Fibroblast of upper back skin (primary cell): ENCODE measurements at regions not wholly inside any gene's neighbourhood (a gene's known extent, or its start where the extent isn't known, plus 50 kb on each side); places are given as distances from the start of the nearest gene placed in this dataset.
"Not testable (repeated sequence)": the region's sequence is repeated elsewhere in the genome, so short reads cannot be mapped to it uniquely, and the experiment has no call there.

ENCODE experiments used
- DNase-seq: peaks from one replicate; pipeline ENCODE4 v3.0.0-alpha.2; 2013

DNA sequence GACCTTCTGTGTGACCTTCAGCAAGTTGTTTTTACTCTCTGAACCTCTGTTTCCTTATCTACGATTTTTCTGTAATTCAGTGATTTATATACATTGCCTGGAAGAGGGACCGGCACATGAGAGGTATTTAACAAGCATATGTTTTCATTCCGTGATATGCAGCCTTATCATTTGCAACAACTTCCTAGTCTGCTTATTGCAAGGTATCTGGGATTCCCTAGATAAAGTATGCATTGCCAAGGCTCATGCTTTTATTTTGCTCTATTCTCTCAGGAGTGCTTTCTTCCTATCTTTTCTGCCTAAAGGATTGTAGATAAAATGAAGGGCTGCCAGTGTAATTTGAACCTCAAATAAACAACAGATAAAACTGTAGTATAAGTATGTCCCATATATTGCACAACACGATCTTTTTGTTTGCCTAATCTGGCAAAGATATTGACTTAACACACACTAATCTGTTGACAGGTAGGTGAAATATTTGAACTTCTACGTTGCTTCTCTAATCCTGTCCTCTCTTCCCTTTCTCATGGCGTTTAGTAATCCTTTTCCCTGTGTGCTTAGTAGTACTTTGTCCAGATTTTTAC, 377.2 kb upstream of the TNC start:
- DNase-seq = no peak

DNA sequence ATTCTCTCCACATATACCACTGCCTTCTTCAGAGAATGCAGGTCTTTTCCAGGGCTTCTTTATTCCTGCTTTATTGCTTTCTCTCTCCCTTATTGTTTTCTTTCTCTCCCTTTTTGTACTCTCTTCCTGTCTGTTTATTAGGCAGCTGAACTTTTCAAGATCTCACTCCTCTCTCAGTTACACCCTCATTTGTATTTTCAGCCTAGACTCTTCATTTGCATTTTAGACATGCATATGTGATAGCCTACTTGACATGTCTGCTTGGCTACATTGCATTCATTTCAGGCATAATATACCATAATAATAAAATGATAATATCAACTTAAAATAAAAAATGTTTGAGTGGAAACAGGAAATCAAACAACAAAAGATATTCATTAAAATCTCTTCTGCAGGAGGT, 377.9 kb upstream of the TNC start:
- no peak for DNase-seq

DNA sequence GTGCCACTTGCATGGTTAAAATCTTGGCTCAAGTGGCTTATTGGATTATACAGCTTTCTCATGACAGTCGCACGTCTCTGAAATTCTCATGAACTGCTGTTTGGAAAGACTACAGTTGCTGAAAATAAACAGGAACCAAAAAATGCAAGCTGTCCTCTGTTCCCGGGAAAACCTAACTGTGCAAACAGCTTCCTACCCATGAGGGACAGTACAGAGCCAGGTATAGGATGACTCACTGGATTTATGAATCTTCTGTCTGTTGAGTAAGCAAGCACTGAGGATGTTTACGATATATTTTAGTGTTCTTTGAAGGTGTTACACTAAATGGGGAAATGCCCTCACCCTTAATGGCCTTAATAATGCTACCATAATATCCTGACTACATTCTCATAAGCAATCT, 380.3 kb upstream of the TNC start:
- DNase-seq = no peak

DNA sequence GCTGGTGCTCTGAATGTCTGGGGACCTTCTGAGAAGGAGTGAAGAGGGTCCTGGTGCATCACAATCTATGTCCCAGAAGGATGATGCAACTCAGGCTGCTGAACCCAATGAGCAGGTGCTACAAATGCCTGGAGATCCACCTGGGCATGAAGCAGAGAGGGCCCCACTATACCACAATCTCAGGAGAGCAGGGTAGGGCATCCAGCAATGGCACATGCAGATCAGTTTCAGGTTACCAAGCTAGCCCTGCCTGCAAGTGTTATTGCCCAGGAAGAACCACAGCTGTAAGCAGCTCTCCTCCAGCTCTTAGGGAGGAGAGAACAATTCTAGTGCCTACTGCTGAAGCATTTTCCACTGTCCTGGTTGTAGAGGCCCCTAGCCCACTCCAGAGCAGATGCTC, 389.2 kb upstream of the TNC start:
- no peak for DNase-seq

DNA sequence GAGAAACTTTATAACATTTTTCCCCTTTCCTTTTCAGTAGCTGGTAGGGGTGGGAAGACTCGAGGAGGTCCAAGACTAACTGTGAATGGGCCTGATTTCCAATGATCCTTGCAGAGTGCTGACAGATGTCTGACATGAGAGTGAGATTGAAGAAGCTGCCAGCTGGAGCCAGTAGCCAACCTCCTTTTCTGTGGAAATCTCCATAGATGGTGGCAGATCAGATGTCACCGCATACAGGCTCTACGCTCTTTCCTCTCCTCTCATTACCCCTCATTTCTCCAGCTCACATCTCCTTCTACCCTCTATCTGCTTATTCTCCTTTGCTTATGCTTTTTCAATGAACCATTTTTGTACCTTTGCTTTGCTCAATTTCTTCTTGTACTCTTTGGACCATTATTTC, 395.2 kb upstream of the TNC start:
- no peak for DNase-seq

DNA sequence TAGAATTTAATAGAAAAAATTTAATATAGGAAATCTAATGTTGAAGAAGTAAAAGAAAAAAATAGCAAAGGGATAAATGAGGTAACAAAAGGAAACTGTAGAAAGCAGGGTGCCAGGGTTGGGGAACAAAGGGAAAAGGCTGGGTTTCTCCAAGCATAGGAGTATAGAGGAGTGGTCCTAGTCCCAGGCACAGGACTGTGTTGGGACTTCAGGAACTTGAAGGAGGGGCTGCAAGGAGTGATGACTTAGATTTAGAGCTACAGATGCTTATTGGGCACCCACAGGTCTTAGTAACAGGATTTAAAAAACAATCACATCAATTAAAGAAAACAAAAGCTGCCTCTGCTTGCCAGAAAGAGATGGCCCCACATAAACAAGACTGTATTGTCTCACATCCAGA, 396.5 kb upstream of the TNC start:
- DNase-seq = no peak

DNA sequence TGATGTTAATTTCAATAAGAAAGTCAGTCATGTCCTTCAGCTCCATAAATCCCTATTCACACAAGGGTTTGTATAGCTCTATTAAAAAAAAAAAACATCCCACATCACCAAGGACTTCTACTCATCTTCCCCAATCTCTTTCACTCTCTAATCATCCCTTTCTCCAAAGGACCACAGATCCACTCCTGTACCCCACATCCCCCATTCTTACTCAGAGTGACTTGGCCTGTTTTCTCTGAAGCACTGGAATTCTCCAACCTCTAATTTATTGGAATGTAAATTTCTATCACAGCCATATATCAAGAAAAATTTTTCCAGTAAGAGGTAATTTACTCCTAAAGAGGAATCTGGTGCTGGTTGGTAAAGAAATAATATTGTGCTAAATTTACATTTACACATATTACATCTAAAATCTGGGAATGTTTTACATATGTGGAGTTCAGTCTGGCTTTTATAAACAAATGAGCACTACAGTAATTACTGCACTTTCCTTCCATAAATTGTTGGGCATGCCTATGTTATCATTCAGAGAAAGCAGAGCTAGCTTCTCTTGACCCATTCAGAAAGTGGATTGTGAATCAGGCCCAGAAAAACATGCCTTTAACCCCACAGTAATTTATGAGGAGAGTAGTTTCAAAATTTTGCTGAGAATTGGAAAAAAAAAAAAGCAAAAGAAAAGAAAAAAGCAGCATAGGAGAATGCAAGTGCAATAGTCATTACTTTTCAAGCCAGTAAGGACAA, 399.5 kb upstream of the TNC start:
- peak; percentile 91 for DNase-seq

DNA sequence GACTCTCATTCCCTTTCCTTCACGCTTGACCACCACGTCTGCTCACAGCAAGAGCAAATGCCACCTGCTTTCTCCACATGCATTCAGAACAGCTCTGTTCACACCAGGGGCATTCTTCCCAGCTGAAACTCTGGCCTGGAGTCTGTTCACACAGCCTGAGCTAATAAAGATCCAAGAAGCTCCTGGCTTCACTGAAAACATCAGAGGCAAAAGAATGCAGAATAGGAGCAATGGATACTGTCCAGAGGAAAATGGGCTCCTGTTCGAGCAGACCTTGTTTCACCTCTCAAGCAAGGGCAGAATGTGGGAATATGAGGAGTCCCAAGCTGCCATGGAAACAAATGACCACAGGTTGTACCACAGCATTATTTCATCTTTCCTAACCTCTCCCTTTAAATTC, 402.7 kb upstream of the TNC start:
- no peak for DNase-seq

DNA sequence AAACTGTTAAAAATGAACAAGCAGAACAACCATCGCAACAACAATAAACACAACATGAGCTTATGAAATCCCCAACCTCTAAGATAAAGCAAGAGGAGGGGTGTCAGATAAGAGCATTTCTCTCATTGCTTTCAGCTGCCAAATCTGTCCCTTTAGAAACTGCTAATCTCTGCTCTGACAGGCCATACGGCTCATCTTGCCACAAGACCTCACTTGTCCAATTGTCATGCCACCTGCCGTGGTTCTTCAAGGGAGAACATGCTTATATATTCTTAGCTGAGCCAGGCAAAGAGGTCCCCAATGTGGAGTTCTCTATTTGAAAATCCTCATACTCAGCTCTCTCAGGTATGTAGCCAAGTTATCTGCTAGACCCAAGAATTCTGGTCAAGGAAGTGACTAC, 405.0 kb upstream of the TNC start:
- no peak for DNase-seq

DNA sequence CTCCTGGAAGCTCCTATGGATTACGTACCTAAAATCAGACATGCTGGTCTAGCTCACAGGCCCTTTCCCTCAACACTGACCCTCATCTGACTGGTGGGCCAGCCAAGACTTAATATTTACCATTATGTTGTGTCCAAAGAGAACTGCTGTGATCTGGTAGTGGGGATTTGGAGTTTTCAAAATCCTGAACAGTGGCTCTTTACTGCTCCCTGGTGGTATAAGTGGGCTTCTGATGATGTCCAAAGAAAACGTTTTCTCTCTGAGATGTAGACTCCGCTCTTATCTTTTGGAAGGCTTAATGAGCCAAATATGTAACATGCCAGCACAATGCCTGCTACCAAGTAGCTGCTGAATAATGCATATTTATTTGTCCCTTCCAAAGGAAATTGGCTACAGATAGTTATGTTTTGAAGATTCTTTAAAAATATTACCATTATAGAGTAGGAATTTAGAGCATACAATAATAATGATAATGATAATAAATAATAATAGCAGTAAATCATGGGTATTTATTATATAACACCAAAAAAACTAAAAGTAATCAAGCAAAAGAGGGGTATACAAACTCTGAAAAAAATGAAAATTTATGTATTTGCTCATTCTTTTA, 406.6 kb upstream of the TNC start:
- peak; percentile 84 for DNase-seq

DNA sequence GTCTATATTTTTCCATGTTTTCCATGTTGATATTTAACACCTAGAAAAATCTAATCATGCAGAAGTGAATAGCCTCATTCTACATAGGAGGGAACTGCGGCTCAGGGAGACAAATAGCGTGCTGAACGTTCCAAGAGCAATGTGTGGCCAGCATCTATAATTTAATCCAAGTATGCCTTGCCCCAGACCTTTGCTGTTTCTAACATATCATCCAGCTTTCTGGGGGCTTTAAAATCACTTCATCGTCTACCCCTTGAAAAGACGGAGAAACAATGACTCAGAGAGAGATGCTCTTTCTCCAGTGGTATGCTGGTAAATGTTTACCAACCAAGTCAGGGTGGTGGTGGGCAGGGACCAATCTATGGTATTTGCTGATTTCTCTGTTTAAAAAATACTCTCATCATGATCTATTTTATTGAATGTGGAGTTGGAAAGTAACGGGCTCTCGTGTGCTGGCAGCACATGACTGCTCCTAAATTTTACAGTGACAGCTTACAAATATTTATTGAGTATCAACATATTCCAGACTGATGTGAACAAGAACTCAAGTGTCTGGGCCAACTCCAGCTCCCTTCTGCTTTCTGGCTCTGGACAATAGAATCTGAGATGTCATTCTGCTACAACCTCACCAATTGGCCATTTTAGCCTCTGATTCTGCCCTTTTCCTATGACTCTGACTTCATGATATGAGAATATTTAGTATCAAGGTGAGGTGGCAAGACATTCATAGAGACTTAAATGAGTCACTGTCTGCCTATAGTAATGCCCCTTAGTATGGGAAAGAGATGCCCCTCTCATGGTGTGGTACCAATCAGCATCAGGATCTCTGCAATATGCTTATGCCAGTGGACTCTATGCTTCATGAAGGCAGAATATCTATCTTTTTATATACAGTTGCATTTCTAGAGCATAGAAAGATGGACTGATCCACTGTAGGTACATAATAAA, 407.4 kb upstream of the TNC start:
- DNase-seq = no peak

DNA sequence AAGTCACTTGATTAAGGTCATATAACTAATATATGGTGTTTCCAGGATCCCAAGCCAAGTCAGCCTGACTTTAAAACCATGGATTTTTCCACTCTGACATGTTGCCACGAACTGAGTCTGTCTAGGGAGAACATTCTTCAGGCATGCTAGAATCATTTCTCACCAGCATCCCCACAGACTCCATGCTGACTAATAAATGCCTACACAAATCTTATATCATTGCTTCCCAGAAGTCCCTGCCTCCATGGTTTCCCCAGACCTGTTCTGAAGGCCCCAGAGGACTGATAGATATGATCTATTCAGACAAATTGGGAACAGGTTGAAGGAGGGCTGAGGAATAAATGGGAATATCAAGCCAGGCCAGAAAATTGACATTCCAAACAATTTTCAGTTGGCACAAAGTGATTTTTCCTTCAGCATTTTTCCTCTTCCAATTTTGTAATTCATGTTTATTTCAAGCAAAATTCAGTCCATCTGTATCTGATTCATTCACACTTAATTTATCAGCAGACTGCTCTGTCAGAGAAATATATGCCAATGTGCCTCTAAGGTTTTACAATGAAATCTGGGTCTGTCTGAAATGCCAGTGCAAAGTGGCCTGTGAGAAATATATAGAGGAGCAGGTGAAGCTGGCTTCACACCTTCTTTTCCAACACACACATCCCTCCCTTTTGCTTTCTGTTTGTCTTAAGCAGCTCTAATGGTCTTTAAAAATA, 413.6 kb upstream of the TNC start:
- DNase-seq = peak; percentile 97

DNA sequence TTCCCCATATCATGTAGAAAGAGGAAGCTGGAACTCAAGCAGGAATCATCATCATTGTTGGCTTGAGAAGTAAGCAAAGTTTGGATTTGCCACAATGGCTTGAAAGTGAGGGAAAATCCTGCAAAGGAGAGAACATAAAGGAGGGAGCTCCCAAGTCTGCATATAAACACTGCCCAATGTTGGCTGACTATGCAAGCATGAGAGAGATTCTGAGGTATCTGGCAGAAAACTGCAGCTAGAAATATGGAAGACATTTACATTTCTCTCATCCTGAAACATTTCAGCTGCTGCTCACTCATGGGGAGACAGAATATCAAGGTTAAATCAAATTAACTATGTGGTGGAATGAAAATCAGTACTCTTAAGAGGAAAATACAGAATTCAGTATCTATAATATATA, 415.6 kb upstream of the TNC start:
- DNase-seq = no peak

DNA sequence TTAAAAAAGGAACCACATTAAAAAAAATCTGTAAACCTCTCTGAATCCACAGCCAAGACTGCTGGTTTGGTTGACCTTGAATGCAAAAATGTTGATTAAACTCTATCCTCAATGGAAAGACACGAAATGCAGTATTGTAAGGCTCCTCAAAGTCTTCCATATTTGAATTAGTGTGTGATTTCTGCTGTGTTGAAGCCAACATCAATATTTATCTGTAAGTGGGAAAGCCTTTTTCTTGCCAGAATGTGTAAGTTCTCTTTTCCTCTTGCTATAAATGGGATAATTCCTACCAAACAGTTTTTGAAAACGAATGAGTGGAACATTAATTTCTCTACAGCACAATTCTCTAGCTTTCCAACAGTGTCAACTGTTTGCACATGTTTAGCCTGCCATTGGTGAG, 422.1 kb upstream of the TNC start:
- DNase-seq = peak; percentile 36

DNA sequence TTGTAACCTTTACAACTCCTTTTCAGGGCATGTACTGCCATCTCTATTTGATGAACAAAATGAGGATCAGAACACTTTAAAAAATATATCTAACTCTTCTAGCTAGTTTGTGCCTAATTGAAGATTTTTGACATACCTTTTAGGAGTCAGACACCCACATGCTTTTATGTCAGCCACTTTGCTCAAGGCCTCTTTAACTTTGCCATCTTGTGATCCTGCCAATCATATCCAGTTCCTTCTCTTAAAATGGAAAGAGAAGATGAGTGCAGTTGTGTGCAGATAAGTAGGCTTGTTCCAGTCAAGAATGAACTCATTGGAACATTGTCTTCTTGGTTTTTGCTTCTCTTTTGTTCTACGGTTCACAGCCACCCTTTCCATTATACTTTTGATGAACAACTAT, 425.6 kb upstream of the TNC start:
- no peak for DNase-seq

DNA sequence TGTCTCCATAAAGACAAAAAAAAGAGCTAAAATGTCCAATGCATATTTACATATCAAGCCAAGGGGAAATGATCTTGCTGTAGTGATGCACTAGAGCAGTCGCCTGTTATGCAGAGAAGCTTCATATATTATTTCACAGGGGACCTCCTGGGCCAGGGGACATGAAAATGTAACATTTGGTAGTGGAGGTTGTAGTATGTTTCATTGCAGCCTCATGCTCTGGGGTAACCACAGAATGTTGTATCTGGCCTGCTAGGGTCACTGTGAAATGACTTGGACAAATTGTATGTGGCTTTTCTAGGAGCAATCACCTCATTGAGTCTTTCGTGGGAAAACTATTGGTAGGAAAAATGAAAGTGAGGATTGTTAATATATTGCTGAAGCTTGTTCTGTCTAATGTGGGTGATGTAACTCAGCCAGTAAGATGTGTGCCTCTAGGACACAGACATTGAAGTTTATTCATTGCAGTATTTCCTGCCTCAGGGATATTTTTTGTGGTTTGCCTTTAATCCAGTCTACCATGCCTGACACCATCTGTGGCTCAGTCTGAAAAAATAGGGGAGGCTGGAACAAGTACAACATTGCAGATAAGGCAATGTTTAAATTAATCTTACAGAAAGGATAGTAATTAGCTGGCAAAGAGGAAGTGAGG, 430.8 kb upstream of the TNC start:
- DNase-seq = peak; percentile 84

DNA sequence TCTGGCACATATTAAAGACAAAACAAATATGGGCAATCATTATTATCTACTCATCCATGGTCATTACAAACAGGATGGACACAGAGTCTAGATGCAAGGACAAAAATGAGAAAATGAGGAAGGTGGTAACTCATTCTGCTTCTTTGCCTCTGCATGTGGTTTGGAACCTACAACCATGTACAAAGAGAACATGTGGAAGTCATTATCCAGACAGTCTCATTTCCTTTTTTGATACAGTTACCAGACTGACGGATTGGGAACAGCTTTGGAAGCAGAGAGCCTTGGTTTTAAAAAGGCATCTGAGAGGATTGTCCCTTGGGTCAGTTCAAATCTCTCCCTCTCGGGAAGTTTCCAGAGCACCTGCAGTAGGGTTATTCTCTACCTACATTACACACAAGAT, 433.4 kb upstream of the TNC start:
- DNase-seq = peak; percentile 85

DNA sequence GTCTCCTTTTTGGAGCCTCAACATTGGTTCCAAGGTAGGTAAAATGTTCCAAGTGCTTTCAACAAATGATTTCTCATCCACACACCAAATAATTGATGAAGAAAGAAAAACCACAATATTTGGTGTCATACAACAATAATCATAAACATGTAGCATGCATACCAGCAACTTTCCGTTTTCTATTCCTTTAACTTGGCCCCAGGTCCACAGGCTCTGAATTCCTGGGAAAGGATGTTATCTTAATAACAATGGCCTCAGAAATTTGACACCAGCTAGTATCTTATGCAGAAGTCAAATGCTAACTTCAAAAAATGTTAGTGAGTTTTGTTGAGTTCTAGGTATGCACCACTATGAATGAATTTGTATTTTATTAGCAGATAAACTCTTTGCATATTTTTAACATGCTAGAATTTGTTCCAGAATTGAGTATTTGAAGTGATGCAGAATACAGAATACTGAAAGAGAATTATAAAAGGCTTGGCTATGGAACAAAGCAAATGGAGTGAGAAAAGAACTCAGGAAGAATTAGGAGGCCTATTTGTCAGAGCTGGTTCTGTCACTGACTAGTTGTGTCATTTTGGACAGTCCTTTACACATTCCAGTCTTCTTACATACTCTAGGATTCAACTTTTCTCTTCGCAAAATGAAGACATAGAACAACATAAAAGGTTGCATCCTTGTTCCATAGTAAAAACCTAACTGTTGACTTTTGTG, 435.3 kb upstream of the TNC start:
- DNase-seq = peak; percentile 79

DNA sequence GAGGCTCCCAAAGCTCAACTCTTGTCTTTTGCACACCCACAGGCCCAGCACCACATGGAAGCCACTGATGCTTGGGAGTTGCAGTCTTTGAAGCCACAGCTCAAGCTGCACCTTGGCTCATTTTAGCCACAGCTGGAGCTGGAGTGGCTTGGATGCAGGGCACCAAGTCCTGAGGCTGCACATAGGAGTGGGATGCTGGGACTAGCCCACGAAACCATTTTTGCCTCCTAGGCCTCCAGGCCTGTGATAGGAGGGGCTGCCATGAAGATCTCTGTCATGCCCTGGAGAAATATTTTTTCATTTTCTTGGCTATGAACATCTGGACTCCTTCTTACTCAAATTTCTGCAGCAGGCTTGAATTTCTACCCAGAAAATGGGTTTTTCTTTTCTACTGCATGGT, 438.5 kb upstream of the TNC start:
- DNase-seq = no peak

DNA sequence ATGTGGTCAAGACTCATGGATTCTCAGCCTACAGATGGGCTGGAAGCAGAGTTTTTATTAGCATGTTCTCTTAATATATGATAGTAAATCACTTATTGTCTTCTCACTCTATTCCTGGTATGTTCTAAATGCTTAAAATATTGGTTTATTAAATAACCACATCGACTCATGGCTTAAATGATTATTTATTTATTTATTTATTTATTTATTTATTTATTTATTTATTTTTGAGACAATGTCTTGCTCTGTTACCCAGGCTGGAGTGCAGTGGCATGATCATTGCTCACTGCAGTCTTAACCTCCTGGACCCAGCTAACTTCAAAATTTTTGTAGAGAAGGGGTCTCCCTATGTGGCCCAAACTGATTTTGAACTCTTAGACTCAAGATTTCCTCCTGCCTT, 457.2 kb upstream of the TNC start:
- no peak for DNase-seq

DNA sequence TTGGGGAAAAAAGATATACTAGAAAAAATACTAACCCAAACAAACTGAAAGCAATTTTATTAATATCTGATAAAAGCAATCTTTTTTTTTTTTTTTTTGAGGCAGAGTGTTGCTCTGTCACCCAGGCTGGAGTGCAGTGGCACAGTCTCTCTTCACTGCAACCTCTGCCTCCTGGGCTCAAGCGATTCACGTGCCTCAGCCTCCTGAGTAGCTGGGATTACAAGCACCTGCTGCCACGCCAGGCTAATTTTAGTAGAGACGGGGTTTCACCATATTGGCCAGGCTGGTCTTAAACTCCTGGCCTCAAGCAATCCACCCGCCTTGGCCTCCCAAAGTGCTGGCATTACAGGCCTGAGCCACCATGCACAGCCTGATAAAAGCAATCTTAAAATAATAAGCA, 467.5 kb upstream of the TNC start:
- not testable (repeated sequence) for DNase-seq

DNA sequence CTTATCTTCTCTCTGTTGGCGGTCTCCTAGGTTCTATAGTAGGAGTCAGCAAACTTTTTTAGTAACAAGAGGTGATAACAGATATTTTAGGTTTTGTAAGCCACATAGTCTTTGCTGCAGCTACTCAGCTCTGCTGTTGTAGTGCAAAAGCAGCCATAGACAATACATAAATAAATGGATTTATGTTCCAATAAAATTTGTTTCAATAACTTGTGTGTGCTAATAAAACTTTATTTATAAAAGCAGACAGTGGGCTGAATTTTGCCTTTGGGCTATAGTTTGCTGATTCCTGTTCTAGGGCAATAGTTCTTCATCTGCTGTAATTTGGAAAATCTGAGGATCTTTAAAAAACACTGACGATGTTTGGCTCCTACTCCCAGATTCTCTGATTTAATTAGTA, 469.4 kb upstream of the TNC start:
- no peak for DNase-seq
